ENCODE measurements at regions not wholly inside any gene's neighbourhood (a gene's known extent, or its start where the extent isn't known, plus 50 kb on each side); places are given as distances from the start of the nearest gene placed in this dataset.
"Not testable (repeated sequence)": the region's sequence is repeated elsewhere in the genome, so short reads cannot be mapped to it uniquely, and the experiment has no call there.

- no peak overlapping the region for H3K4me3 ChIP-seq (ENCODE audit: low read length)
- H3K4me1 Mint-ChIP-seq: no peaks in the 10 kb centered on the region
- intact Hi-C loops (cut with micrococcal nuclease): no loop called here
- no peak overlapping the region for H3K27ac ChIP-seq (ENCODE audit: low read depth, low read length)
- H3K9me3 Mint-ChIP-seq: peaks cover 0 to 2% (median 0%) of the 10 kb centered on the region in 11 donors
- DNase-seq (no peak), ATAC-seq (no peak)
- CTCF ChIA-PET: no interaction called here
- no peaks in the 10 kb centered on the region for H3K27me3 ChIP-seq (ENCODE audit: control insufficient read depth in 2 of 2, insufficient read depth in 2 of 2, low read length in 2 of 2)
- POLR2A ChIA-PET: no interaction called here
- H3K4me1 ChIP-seq (ENCODE audit: control insufficient read depth in 2 of 2, insufficient read depth in 2 of 2, low read length in 2 of 2): no peaks in the 10 kb centered on the region
- no peaks in the 10 kb centered on the region for H3K9me3 ChIP-seq (ENCODE audit: control insufficient read depth in 2 of 3, low read length in 3 of 3)
- H3K36me3 Mint-ChIP-seq: no peaks in the 10 kb centered on the region
- H3K27ac Mint-ChIP-seq: no peak overlapping the region
- no peaks in the 10 kb centered on the region for H3K36me3 ChIP-seq (ENCODE audit: control insufficient read depth in 2 of 3, insufficient read depth in 3 of 3, low read length in 3 of 3)
- no peak overlapping the region for H3K4me3 Mint-ChIP-seq
- H3K27me3 Mint-ChIP-seq: peaks cover 4 to 40% (median 9%) of the 10 kb centered on the region in 5 donors
Observed at GRCh38 chr11:93063086-93063485, 93.6 kb downstream of the MTNR1B start.

DNA sequence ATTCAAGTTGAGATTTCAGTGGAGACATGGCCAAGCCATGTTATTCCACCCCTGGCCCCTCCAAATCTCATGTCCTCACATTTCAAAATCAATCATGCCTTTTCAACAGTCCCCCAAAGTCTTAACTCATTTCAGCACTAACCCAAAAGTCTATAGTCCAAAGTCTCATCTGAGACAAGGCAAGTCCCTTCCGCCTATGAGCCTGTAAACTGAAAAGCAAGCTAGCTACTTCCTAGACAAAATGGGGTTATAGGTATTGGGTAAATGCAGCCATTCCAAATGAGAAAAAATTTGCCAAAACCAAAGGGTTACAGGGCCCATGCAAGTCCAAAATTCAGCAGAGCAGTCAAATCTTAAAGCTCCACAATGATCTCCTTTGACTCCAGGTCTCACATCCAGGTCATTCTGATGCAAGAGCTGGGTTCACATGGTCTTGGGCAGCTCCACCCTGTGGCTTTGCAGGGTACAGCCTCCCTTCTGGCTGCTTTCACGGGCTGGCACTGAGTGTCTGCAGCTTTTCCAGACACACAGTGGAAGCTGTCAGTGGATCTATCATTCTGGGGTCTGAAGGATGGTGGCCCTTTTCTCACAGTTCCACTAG lies 95.7 kb downstream of the MTNR1B start:
- CTCF ChIA-PET; H3K36me3 Mint-ChIP-seq; H3K4me1 ChIP-seq (ENCODE audit: control insufficient read depth in 2 of 2, insufficient read depth in 2 of 2, low read length in 2 of 2); H3K4me3 Mint-ChIP-seq; H3K4me1 Mint-ChIP-seq; H3K9me3 Mint-ChIP-seq; H3K27ac Mint-ChIP-seq; H3K27ac ChIP-seq (ENCODE audit: low read depth, low read length); H3K27me3 ChIP-seq (ENCODE audit: control insufficient read depth in 2 of 2, insufficient read depth in 2 of 2, low read length in 2 of 2); H3K4me3 ChIP-seq (ENCODE audit: low read length); DNase-seq; POLR2A ChIA-PET; H3K36me3 ChIP-seq (ENCODE audit: control insufficient read depth in 2 of 3, insufficient read depth in 3 of 3, low read length in 3 of 3); intact Hi-C loops (cut with micrococcal nuclease); ATAC-seq; H3K9me3 ChIP-seq (ENCODE audit: control insufficient read depth in 2 of 3, low read length in 3 of 3): not testable (repeated sequence)
- peaks cover 6 to 45% (median 16%) of the 10 kb centered on the region in 5 donors for H3K27me3 Mint-ChIP-seq

- no peak for DNase-seq
- intact Hi-C loops (cut with micrococcal nuclease): no loop called here
- Histone ChIP-seq H3K4me3 (ENCODE audit: low read length) (no peak overlapping the region), H3K9me3 (ENCODE audit: control insufficient read depth in 2 of 3, low read length in 3 of 3) (no peaks in the 10 kb centered on the region), H3K4me1 (ENCODE audit: control insufficient read depth in 2 of 2, insufficient read depth in 2 of 2, low read length in 2 of 2) (no peaks in the 10 kb centered on the region), H3K36me3 (ENCODE audit: control insufficient read depth in 2 of 3, insufficient read depth in 3 of 3, low read length in 3 of 3) (no peaks in the 10 kb centered on the region), H3K27me3 (ENCODE audit: control insufficient read depth in 2 of 2, insufficient read depth in 2 of 2, low read length in 2 of 2) (no peaks in the 10 kb centered on the region), H3K27ac (ENCODE audit: low read depth, low read length) (no peak overlapping the region)
- Mint-ChIP-seq H3K4me1 (no peaks in the 10 kb centered on the region), H3K36me3 (no peaks in the 10 kb centered on the region), H3K27me3 (peaks cover 4 to 35% (median 16%) of the 10 kb centered on the region in 5 donors), H3K27ac (no peak overlapping the region), H3K9me3 (peaks cover 0 to 6% (median 0%) of the 10 kb centered on the region in 11 donors), H3K4me3 (no peak overlapping the region)
- POLR2A ChIA-PET: no interaction called here
- no peak for ATAC-seq
- CTCF ChIA-PET: no interaction called here
Observed at GRCh38 chr11:93067881-93068390, 98.5 kb downstream of the MTNR1B start.

GRCh38 chr11:93072229-93072914 lies 102.9 kb downstream of the MTNR1B start:
- H3K4me3 ChIP-seq (ENCODE audit: low read length): no peak overlapping the region
- H3K36me3 ChIP-seq (ENCODE audit: control insufficient read depth in 2 of 3, insufficient read depth in 3 of 3, low read length in 3 of 3): no peaks in the 10 kb centered on the region
- no peak for ATAC-seq
- no peak overlapping the region for H3K27ac ChIP-seq (ENCODE audit: low read depth, low read length)
- CTCF ChIA-PET: no interaction called here
- Mint-ChIP-seq H3K4me1 (no peaks in the 10 kb centered on the region), H3K27me3 (peaks cover 6 to 25% (median 10%) of the 10 kb centered on the region in 5 donors), H3K36me3 (no peaks in the 10 kb centered on the region), H3K4me3 (no peak overlapping the region), H3K27ac (no peak overlapping the region), H3K9me3 (peaks cover 0 to 10% (median 0%) of the 10 kb centered on the region in 11 donors)
- POLR2A ChIA-PET: no interaction called here
- no peaks in the 10 kb centered on the region for H3K9me3 ChIP-seq (ENCODE audit: control insufficient read depth in 2 of 3, low read length in 3 of 3)
- DNase-seq: no peak
- no peaks in the 10 kb centered on the region for H3K4me1 ChIP-seq (ENCODE audit: control insufficient read depth in 2 of 2, insufficient read depth in 2 of 2, low read length in 2 of 2)
- no peaks in the 10 kb centered on the region for H3K27me3 ChIP-seq (ENCODE audit: control insufficient read depth in 2 of 2, insufficient read depth in 2 of 2, low read length in 2 of 2)
- intact Hi-C loops (cut with micrococcal nuclease): no loop called here

- H3K9me3 Mint-ChIP-seq: peaks cover 0 to 10% (median 0%) of the 10 kb centered on the region in 11 donors
- DNase-seq: no peak
- Histone ChIP-seq H3K9me3 (ENCODE audit: control insufficient read depth in 2 of 3, low read length in 3 of 3) (no peaks in the 10 kb centered on the region), H3K36me3 (ENCODE audit: control insufficient read depth in 2 of 3, insufficient read depth in 3 of 3, low read length in 3 of 3) (no peaks in the 10 kb centered on the region), H3K4me1 (ENCODE audit: control insufficient read depth in 2 of 2, insufficient read depth in 2 of 2, low read length in 2 of 2) (no peaks in the 10 kb centered on the region), H3K27me3 (ENCODE audit: control insufficient read depth in 2 of 2, insufficient read depth in 2 of 2, low read length in 2 of 2) (no peaks in the 10 kb centered on the region), H3K27ac (ENCODE audit: low read depth, low read length) (no peak overlapping the region), H3K4me3 (ENCODE audit: low read length) (no peak overlapping the region)
- no peak for ATAC-seq
- ChIA-PET POLR2A (no interaction called here), CTCF (no interaction called here)
- peaks cover 8 to 23% (median 13%) of the 10 kb centered on the region in 5 donors for H3K27me3 Mint-ChIP-seq
- H3K4me1 Mint-ChIP-seq: no peaks in the 10 kb centered on the region
- intact Hi-C loops (cut with micrococcal nuclease): no loop called here
- no peak overlapping the region for H3K27ac Mint-ChIP-seq
- no peak overlapping the region for H3K4me3 Mint-ChIP-seq
- no peaks in the 10 kb centered on the region for H3K36me3 Mint-ChIP-seq
Observed at GRCh38 chr11:93073026-93073425, 103.6 kb downstream of the MTNR1B start.

DNA sequence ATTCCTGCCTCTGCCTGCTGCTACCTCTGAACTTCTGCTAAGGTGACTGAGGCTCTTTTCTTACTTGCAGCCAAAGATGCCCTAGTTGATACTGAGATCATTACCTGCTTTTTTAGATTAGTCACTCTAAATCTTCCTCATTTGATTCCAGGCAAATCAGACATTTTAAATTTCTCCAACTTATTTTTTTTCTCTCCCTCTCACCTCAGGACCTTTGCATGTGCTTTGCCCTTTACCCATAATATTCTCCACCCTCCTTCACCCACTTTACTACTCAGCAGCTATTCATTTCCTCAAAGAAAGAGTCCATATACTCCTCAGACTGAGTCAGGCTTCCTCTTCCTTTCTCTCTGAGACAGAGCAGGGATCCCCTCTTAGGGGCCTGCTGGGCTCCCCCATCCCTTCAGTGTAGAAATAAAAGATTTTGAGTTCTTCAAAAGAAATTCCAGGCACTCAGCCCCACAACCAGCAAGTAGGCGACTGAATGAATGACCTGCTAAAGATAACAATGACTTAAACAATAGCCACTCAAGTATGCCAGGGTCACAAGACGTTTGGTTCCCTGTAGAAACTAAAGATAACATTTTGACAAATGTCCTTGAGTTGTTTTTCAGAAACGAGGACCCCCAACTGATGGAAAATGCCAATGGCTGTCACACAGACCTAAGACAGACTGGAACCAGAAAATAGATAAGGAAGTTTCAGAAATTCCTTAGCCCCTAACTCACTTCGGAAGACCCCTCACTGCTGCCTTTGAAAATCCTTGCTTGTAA lies 104.2 kb downstream of the MTNR1B start:
- Histone ChIP-seq H3K36me3 (ENCODE audit: control insufficient read depth in 2 of 3, insufficient read depth in 3 of 3, low read length in 3 of 3) (no peaks in the 10 kb centered on the region), H3K27ac (ENCODE audit: low read depth, low read length) (no peak overlapping the region), H3K4me3 (ENCODE audit: low read length) (no peak overlapping the region), H3K27me3 (ENCODE audit: control insufficient read depth in 2 of 2, insufficient read depth in 2 of 2, low read length in 2 of 2) (no peaks in the 10 kb centered on the region), H3K4me1 (ENCODE audit: control insufficient read depth in 2 of 2, insufficient read depth in 2 of 2, low read length in 2 of 2) (no peaks in the 10 kb centered on the region), H3K9me3 (ENCODE audit: control insufficient read depth in 2 of 3, low read length in 3 of 3) (no peaks in the 10 kb centered on the region)
- DNase-seq (no peak), ATAC-seq (no peak)
- H3K4me1 Mint-ChIP-seq: no peaks in the 10 kb centered on the region
- no peak overlapping the region for H3K4me3 Mint-ChIP-seq
- H3K36me3 Mint-ChIP-seq: no peaks in the 10 kb centered on the region
- intact Hi-C loops (cut with micrococcal nuclease): no loop called here
- H3K27me3 Mint-ChIP-seq: peaks cover 2 to 18% (median 11%) of the 10 kb centered on the region in 5 donors
- H3K27ac Mint-ChIP-seq: no peak overlapping the region
- H3K9me3 Mint-ChIP-seq: peaks cover 0 to 10% (median 0%) of the 10 kb centered on the region in 11 donors
- ChIA-PET POLR2A (no interaction called here), CTCF (no interaction called here)

Data from naive thymus-derived CD4-positive, alpha-beta T cell (primary cell).